Vagina (tissue), 2 donors: ENCODE measurements at regions not wholly inside any gene's neighbourhood (a gene's known extent, or its start where the extent isn't known, plus 50 kb on each side); places are given as distances from the start of the nearest gene placed in this dataset.

Experiments used
- POLR2A ChIP-seq, 2 donors: fragments of 450-650 bp; IDR thresholded peaks; one replicate each; pipeline ENCODE4 v1.6.1; 2017; ENCODE audit warnings: antibody characterized with exemption in 2 of 2, mild to moderate bottlenecking in 2 of 2, moderate library complexity in 2 of 2
- POLR2AphosphoS5 ChIP-seq, 2 donors: sonication (generic); formaldehyde crosslinking; IDR thresholded peaks; one replicate each; pipeline ENCODE4 v1.9.0; 2017; ENCODE audit warnings: antibody characterized with exemption in 2 of 2, mild to moderate bottlenecking in 2 of 2, low read depth in 1 of 2; ENCODE audit not compliant: insufficient read depth in 1 of 2
- TF ChIP-seq, protein P1 (sequence below), 3 experiments: fragments of 450-650 bp in 2 of 3; fragments of 200-600 bp in 1 of 3; sonication (generic) in 1 of 3; IDR thresholded peaks; one replicate each; pipeline ENCODE4 v1.5.1; 2017 to 2019; ENCODE audit warnings: antibody characterized with exemption in 3 of 3, mild to moderate bottlenecking in 2 of 3, moderate library complexity in 2 of 3

DNA sequence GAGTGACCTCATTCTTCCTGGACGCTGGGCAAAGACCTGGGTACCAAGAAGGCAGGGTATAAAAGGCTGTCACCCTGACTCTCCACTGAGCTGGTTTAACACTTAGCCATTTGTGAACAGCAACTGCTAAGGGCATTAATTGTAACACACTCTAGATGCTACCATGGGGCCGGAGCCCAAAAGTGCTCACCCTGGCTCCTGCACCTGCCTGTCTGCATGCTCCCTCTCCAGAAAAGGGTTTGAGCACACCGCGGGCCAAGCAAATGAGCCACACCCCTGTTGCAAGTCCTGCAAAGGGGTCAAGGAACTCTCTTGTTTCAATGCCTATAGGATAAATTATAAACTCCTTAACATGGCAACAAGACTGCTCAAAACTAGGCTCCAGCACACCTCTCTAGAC is 114.8 kb downstream of the TEX36 start:
- TF ChIP-seq, protein P1, sequence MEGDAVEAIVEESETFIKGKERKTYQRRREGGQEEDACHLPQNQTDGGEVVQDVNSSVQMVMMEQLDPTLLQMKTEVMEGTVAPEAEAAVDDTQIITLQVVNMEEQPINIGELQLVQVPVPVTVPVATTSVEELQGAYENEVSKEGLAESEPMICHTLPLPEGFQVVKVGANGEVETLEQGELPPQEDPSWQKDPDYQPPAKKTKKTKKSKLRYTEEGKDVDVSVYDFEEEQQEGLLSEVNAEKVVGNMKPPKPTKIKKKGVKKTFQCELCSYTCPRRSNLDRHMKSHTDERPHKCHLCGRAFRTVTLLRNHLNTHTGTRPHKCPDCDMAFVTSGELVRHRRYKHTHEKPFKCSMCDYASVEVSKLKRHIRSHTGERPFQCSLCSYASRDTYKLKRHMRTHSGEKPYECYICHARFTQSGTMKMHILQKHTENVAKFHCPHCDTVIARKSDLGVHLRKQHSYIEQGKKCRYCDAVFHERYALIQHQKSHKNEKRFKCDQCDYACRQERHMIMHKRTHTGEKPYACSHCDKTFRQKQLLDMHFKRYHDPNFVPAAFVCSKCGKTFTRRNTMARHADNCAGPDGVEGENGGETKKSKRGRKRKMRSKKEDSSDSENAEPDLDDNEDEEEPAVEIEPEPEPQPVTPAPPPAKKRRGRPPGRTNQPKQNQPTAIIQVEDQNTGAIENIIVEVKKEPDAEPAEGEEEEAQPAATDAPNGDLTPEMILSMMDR (IDR thresholded peaks at IDR 0.05), result no peak
- TF ChIP-seq POLR2AphosphoS5 (IDR thresholded peaks at IDR 0.05; ENCODE audit: insufficient read depth in 1 of 2, low read depth in 1 of 2) (no peak), POLR2A (IDR thresholded peaks at IDR 0.05) (no peak)
